OCI-LY7 (cell line): ENCODE measurements at regions not wholly inside any gene's neighbourhood (a gene's known extent, or its start where the extent isn't known, plus 50 kb on each side); places are given as distances from the start of the nearest gene placed in this dataset.

ENCODE experiments used
- EZH2phosphoT487 ChIP-seq: fragments of 200-600 bp; sonication (generic); IDR thresholded peaks from 2 replicates; pipeline ENCODE4 v1.6.1; 2018; ENCODE audit warnings: low read depth, borderline replicate concordance, mild to moderate bottlenecking, mixed run types, antibody characterized with exemption, low read length, moderate library complexity, mixed read lengths
- TF ChIP-seq, protein P1 (sequence below): fragments of 200-600 bp; sonication (generic); conservative IDR thresholded peaks from 2 replicates; pipeline ENCODE4 v1.5.1; 2014; ENCODE audit warnings: mild to moderate bottlenecking, antibody characterized with exemption, low read length, moderate library complexity, mixed read lengths

DNA sequence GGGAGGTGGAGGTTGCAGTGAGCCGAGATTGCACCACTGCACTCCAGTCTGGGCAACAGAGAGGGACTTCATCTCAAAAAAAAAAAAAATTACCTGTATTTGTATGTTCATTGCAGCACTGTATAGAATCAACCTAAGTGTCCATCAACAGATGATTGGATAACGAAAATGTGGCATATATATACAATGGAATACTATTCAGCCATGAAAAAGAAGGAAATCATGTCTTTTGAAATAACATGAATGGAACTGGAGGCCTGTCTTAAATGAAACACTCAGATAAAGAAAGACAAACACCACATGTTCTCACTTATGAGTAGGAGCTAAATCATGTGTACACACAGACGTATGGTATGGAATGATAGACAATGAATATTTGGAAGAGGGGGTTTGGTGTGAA, 59.4 kb upstream of the MEF2A start:
- TF ChIP-seq, protein P1, sequence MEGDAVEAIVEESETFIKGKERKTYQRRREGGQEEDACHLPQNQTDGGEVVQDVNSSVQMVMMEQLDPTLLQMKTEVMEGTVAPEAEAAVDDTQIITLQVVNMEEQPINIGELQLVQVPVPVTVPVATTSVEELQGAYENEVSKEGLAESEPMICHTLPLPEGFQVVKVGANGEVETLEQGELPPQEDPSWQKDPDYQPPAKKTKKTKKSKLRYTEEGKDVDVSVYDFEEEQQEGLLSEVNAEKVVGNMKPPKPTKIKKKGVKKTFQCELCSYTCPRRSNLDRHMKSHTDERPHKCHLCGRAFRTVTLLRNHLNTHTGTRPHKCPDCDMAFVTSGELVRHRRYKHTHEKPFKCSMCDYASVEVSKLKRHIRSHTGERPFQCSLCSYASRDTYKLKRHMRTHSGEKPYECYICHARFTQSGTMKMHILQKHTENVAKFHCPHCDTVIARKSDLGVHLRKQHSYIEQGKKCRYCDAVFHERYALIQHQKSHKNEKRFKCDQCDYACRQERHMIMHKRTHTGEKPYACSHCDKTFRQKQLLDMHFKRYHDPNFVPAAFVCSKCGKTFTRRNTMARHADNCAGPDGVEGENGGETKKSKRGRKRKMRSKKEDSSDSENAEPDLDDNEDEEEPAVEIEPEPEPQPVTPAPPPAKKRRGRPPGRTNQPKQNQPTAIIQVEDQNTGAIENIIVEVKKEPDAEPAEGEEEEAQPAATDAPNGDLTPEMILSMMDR = no peak
- TF ChIP-seq EZH2phosphoT487 = no peak
